GM21529 (cell line): ENCODE measurements at regions not wholly inside any gene's neighbourhood (a gene's known extent, or its start where the extent isn't known, plus 50 kb on each side); places are given as distances from the start of the nearest gene placed in this dataset.
"Not testable (repeated sequence)": the region's sequence is repeated elsewhere in the genome, so short reads cannot be mapped to it uniquely, and the experiment has no call there.

Source experiments
- ATAC-seq: cut with Tn5 transposase; IDR thresholded peaks from one replicate; pipeline ENCODE4 v1.9.1; 2021; ENCODE audit not compliant: unreplicated experiment

DNA sequence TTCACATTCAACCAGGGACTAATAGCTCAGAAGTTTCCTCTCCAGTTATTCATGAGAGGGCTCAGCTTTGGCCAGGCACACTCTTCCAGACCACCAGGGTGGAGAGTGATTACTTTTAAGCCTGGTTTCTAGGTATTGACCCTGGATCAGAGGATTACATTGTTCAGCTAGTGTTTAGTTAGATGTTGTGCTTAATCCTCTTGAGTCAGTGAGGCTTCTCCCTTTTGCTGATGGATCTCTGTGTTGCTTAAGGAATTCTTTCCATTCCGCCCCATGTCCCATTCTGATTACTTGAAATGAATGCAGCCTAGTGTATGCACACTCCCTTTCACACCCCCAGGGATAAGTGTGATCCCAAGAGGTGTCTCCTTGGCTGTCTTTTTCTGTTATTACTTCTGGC, 271.7 kb upstream of the ANO5 start:
- no peak for ATAC-seq

- no peak for ATAC-seq
These were observed 268.6 kb upstream of the ANO5 start for GRCh38 chr11:21924262-21924661.

- ATAC-seq, result no peak
These were observed 265.3 kb upstream of the ANO5 start for GRCh38 chr11:21927628-21928027.

- no peak for ATAC-seq
These were observed 264.0 kb upstream of the ANO5 start for GRCh38 chr11:21928847-21929246.

DNA sequence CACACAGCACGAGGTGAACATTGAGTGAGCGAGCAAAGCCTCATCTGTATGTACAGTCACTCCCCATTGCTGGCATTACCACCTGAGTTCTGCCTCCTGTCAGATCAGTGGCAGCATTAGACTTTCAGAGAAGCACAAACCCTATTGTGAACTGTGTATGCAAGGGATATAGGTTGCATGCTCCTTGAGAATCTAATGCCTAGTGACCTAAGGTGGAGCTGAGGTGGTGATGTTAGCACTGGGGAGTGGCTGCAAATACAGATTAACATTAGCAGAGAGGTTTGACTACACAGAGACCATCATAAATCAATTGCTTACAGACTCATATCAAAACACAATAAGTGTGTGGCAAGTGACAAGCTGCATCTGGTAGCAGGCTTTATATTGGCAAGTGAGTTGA, 262.5 kb upstream of the ANO5 start:
- no peak for ATAC-seq

- ATAC-seq, result no peak
These were observed 261.3 kb upstream of the ANO5 start for GRCh38 chr11:21931436-21932101.

- ATAC-seq, result no peak
These were observed 259.8 kb upstream of the ANO5 start for GRCh38 chr11:21933095-21933494.

DNA sequence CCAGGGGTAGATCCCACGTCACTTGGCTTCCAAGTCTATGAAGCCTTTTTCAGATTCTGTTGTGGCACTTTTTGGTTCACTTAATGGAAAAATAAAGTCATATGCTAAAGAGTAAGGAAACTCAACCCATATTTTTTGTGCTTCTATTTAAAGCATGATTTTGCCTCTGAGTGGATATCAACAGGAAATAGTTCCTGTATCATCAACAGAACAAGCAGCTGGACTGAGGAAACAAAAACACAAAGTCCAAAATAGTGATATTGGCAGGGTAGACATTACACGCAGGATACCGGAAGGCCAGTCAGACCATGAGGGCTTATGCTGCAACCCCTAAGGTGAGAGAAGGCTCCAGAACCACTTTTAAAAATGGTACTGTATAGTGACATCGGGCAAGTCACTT, 248.3 kb upstream of the ANO5 start:
- no peak for ATAC-seq

DNA sequence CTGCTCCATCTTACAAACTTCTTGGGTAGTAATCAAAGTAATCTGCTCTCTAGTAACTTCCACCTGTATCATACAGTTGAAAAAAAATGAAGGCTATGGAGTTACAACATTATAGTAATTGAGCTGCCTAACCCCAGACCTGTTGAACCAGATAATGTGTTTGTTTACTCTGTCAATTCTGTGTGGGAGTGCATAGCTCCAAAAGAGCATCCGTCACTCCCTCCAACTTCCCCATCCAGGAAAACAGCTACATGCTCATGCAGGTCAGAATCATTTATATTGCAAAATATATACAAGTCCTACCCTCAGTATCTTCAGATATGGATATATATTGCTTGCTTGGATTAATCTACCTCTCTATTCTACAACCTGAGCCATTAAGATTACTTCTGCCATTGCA, 244.0 kb upstream of the ANO5 start:
- ATAC-seq, result no peak

GRCh38 chr11:21949763-21950413, 243.0 kb upstream of the ANO5 start:
- no peak for ATAC-seq

DNA sequence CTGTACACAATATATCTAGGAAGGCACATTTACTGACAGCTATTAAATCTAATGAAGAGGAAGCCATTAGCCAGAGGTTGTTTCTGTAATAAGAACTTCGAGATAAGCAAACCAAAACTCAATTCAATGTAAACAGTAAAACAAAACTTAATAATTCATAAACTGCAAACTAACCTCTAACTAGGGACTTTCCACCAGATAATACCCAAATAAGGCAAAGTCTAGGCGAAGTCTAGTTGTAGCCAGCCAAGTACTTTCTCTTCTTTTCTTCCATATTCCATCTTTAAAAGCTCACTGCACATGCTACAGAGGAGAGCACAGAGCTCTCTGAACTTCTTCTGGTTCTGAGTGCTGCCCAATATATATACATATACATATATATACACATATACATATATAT, 229.9 kb upstream of the ANO5 start:
- no peak for ATAC-seq

- no peak for ATAC-seq
These were observed 227.7 kb upstream of the ANO5 start for GRCh38 chr11:21965221-21965620.

GRCh38 chr11:21968702-21969101, 224.2 kb upstream of the ANO5 start:
- ATAC-seq, result no peak

DNA sequence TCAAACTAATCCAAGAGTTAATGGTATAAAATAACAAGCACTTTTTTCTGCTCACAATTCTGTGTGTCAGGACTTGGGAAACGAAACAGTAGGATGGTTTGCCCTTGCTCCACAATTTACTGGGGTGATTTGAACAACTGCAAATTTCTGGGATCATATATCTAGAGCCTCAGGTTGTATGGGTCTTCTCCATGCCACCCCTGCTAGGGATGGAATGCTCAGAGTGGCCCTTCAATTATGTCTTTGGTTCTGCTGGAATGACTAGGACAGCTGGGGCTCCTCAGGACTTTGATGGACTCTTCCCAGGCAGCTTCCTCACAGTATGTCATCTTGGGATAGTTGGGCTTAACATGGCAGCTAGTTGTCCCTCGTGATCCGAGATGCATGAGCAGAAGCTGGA, 223.0 kb upstream of the ANO5 start:
- no peak for ATAC-seq

DNA sequence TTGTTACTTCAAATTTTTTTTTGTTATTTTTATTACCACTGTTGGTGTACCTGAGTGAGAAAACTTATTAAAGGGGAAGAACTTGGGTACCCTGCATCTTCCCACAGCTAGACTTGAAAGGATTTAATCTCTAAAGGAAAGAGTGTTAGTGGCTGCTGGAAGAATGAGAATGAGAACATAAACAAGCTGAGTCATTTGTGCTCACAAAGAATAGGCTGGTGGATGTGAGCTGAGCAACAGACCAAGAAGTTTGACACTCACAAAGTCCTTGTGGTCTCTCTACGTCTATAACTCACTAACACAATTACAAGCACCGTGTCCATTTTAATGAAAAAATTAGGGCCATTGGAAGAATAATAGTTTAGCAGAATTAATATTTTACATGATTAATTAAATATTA, 217.6 kb upstream of the ANO5 start:
- no peak for ATAC-seq

- ATAC-seq, result no peak
These were observed 216.7 kb upstream of the ANO5 start for GRCh38 chr11:21976210-21976609.

DNA sequence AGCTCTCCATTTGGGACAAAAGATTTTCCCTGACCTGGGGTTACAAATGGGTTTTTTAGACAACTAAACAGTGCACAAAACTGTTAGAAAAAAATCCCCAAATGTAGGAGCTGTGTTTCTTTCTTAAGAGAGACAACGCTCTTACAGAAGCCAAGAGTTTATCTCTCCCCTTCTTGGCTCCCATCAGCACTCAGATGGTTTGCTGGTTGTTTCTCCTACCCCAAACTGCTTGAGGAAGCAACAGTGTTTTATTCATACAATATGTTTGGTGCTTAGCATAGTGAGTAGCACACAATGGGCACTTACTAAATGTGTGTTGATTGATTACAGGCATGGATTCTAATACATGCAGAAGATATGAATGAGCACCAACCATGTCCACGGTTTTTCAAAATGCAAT, 209.5 kb upstream of the ANO5 start:
- ATAC-seq, result no peak

GRCh38 chr11:21986361-21986760, 206.5 kb upstream of the ANO5 start:
- no peak for ATAC-seq

GRCh38 chr11:21987261-21987660, 205.6 kb upstream of the ANO5 start:
- no peak for ATAC-seq

- ATAC-seq, result no peak
These were observed 204.4 kb upstream of the ANO5 start for GRCh38 chr11:21988477-21988876.

- not testable (repeated sequence) for ATAC-seq
These were observed 191.1 kb upstream of the ANO5 start for GRCh38 chr11:22001803-22002202.

DNA sequence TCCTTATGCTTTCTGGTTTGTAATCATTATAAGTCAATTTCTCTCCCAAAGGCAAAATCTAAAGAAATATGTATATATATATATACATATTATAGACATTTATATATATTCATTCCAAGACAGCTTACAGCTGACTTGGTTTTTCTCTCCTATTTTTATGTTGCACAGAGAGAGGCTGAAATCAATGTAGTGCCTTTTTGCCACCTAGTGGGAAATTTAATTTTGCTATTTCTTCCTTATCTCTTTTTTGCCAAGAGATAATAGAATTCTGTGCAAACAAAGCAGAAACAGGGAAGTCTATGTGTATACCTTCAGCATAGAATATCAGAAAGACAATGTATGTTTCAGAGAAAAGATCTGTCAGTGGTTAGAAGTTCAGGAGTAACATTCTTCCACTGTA, 186.0 kb upstream of the ANO5 start:
- ATAC-seq, result no peak

DNA sequence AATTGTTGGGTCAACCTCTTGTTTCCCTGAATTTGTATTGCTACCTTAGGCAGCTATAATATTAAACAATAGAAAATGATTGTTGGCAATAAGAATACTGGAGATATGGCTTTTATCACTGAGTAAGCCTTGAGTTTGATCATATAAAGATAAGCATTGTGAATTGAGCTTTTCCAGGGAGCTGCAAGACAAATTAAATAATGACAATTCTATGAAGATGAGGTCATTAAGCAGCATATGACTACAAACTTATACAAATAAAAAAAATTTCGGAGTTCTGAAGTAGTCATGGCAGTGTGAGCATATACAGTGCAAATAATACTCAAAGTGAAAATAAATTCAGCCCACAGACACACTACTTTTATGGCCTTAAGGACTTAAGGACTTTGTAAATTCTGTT, 161.1 kb upstream of the ANO5 start:
- no peak for ATAC-seq
